SKM-1 (cell line): ENCODE measurements at regions not wholly inside any gene's neighbourhood (a gene's known extent, or its start where the extent isn't known, plus 50 kb on each side); places are given as distances from the start of the nearest gene placed in this dataset.

Source experiments
- DNase-seq: peaks from one replicate; lab custom pipeline; 2025; ENCODE audit not compliant: unreplicated experiment; lab: John Stamatoyannopoulos, UW

DNA sequence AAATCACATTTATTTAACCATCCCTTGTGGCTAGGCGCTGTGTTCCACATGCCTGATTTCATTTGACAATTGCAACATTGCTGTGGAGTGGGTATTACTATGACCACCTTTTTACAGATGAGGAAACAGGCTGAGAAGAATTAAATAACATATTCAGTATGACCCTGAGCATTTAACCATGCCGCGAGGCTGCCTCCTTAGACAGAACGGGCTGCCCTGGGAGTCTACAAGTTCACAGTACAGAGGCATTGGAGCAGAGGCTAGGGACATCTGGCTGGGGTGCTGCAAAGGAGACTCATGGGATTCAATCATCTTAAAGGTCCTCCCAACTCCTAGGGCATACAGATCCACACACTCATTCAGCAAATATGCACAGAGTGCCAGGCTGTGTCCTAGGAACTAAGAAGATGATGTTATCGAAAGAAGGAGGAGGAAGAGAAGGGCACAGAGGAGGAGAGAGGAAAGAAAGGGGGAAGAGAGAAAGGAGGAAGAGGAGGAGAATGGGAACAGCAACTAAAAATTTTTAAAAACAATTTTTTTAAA, 164.7 kb upstream of the CCND2 start:
- no peak for DNase-seq

- DNase-seq, result no peak
These were observed 165.5 kb upstream of the CCND2 start for GRCh38 chr12:4107911-4108697.

GRCh38 chr12:4107436-4107878, 166.1 kb upstream of the CCND2 start:
- peak; percentile 1 for DNase-seq

GRCh38 chr12:4106621-4107020, 166.9 kb upstream of the CCND2 start:
- DNase-seq, result no peak

- DNase-seq, result no peak
These were observed 168.8 kb upstream of the CCND2 start for GRCh38 chr12:4104722-4105244.

DNA sequence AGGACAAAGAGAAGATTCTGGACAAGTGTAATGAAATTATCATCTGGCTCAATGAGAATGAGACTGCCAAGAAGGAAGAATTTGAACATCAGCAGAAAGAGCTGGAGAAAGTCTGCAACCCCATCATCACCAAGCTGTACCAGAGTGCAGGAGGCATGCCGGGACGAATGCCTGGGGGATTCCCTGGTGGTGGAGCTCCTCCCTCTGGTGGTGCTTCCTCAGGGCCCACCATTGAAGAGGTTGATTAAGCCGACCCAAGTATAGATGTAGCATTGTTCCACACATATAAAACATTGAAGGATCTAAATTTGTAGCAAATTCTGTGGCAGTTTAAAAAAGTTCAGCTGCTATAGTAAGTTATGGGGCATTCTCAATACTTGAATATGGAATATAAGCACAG, 174.3 kb upstream of the CCND2 start:
- no peak for DNase-seq

GRCh38 chr12:4091016-4091743, 182.4 kb upstream of the CCND2 start:
- no peak for DNase-seq

- DNase-seq, result no peak
These were observed 183.6 kb upstream of the CCND2 start for GRCh38 chr12:4089956-4090355.

GRCh38 chr12:4089121-4089606, 184.4 kb upstream of the CCND2 start:
- DNase-seq, result no peak

GRCh38 chr12:4088451-4088850, 185.1 kb upstream of the CCND2 start:
- no peak for DNase-seq

DNA sequence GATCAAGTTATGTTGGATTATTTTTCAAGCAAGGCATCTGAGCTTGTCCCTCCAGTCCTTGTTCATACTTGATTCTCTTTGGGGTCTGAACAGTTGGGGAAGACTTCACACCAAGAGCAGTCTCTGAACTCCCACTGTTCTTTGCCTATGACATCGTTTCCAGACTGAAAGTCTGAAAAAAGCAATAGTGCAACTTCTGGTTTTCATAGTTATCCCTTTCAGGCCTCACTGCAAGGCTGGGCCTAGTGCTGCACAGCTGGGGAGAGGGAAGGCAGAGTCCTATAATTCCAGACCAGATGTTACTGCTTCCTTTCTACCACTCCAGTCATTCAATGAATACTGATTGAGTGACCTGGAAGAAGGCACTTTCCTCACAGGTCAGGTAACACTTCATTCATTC, 187.1 kb upstream of the CCND2 start:
- DNase-seq, result no peak

- DNase-seq, result no peak
These were observed 189.0 kb upstream of the CCND2 start for GRCh38 chr12:4084573-4084972.

DNA sequence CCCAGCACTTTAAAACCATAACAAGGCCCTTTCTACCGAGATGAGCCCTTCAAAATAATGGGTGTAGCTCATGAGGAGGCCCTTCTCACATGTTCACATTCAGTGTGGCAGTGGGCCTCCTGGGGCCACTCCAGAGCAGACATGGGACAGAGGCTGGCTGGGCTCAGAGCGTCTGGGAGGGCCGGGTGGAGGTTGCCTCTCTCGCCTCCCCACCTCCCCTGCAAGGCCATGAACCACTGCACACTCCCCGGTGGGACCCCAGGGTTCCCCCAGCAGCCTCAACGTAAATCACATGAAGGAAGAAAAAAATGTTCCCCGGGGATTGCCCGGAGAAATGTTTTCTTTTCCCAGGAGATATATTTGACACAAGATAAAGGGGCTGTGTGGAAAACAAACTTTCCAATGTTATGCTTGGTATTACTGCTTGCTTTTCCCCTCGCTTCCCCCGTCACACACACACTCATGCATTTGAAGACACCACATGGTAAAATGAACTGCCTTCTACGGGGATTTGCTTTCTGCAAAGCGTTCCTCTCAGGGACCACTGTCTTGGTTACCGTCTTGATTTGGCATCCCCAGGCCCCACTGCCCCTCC, 190.7 kb upstream of the CCND2 start:
- no peak for DNase-seq

DNA sequence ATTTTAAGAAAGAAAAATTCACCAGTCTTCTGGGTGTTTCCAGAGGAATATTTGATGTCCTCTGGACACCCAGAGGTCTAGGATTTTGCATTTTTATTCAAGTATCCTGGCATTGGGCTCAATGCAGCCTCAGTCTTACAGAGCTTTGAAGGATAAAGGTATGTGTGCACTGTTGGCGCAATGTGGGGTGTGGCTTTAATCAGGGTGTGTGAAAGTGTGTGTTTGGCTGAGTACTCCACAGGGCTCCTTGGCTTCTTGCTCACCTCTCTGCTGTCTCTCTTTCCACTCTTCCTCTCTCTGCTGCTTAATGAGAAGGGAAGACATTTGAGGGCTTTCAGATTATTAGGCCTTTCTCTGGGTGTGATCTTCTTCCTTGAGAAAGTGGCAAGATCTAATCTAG, 193.3 kb upstream of the CCND2 start:
- no peak for DNase-seq

- DNase-seq, result no peak
These were observed 199.4 kb upstream of the CCND2 start for GRCh38 chr12:4074129-4074528.

- no peak for DNase-seq
These were observed 196.4 kb upstream of the PARP11 start for GRCh38 chr12:4069670-4070010.

- DNase-seq, result no peak
These were observed 195.9 kb upstream of the PARP11 start for GRCh38 chr12:4068981-4069669.

DNA sequence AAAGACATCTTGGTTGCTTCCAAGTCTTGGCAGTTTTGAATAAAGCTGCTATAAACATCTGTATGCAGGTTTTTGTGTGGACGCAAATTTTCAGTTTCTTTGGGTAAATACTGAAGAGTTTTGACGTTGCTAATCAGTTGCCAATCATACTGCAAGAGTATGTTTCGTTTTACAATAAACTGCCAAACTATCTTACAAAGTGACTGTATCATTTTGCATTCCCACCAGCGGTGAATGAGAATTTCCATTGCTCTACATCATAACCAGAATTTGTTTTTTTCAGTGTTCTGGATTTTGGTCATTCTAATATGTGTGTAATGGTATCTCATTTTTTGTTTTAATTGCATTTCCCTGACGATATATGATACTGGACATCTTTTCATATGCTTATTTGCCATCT, 190.8 kb upstream of the PARP11 start:
- no peak for DNase-seq

GRCh38 chr12:4059898-4060568, 186.8 kb upstream of the PARP11 start:
- DNase-seq, result no peak
